Eye (tissue), 1 donor: ENCODE measurements at regions not wholly inside any gene's neighbourhood (a gene's known extent, or its start where the extent isn't known, plus 50 kb on each side); places are given as distances from the start of the nearest gene placed in this dataset.

Experiments used
- DNase-seq: peaks from one replicate; pipeline ENCODE4 v3.0.0-alpha.2; 2015

- DNase-seq, result no peak
Measured at GRCh38 chr6:166841216-166841615, 115.1 kb downstream of the RNASET2 start.

GRCh38 chr6:166839569-166839968 lies 116.8 kb downstream of the RNASET2 start:
- DNase-seq, result no peak

- no peak for DNase-seq
Measured at GRCh38 chr6:166838987-166839386, 117.4 kb downstream of the RNASET2 start.

- no peak for DNase-seq
Measured at GRCh38 chr6:166836785-166837718, 119.3 kb downstream of the RNASET2 start.

GRCh38 chr6:166834049-166834448 lies 122.3 kb downstream of the RNASET2 start:
- DNase-seq, result no peak

GRCh38 chr6:166830891-166831363 lies 125.4 kb downstream of the RNASET2 start:
- DNase-seq, result no peak

GRCh38 chr6:166830185-166830890 lies 126.0 kb downstream of the RNASET2 start:
- no peak for DNase-seq

GRCh38 chr6:166826264-166826663 lies 130.1 kb downstream of the RNASET2 start:
- no peak for DNase-seq

- DNase-seq, result no peak
Measured at GRCh38 chr6:166825553-166826145, 130.7 kb downstream of the RNASET2 start.

- DNase-seq, result no peak
Measured at GRCh38 chr6:166824880-166825250, 131.5 kb downstream of the RNASET2 start.

- DNase-seq, result no peak
Measured at GRCh38 chr6:166824146-166824879, 132.0 kb downstream of the RNASET2 start.

- DNase-seq, result no peak
Measured at GRCh38 chr6:166822609-166823008, 133.7 kb downstream of the RNASET2 start.

GRCh38 chr6:166820483-166820882 lies 135.9 kb downstream of the RNASET2 start:
- no peak for DNase-seq

- no peak for DNase-seq
Measured at GRCh38 chr6:166820070-166820469, 136.3 kb downstream of the RNASET2 start.

GRCh38 chr6:166815629-166816028 lies 140.7 kb downstream of the RNASET2 start:
- DNase-seq, result peak; percentile 45

GRCh38 chr6:166814390-166814789 lies 142.0 kb downstream of the RNASET2 start:
- DNase-seq, result peak; percentile 15

GRCh38 chr6:166813461-166813860 lies 142.9 kb downstream of the RNASET2 start:
- peak; percentile 30 for DNase-seq

- DNase-seq, result no peak
Measured at GRCh38 chr6:166810864-166811263, 145.5 kb downstream of the RNASET2 start.

- DNase-seq, result no peak
Measured at GRCh38 chr6:166809721-166810120, 146.6 kb downstream of the RNASET2 start.

- DNase-seq, result no peak
Measured at GRCh38 chr6:166806962-166807757, 149.2 kb downstream of the RNASET2 start.

- no peak for DNase-seq
Measured at GRCh38 chr6:166806217-166806838, 150.0 kb downstream of the RNASET2 start.
